ENCODE measurements at regions not wholly inside any gene's neighbourhood (a gene's known extent, or its start where the extent isn't known, plus 50 kb on each side); places are given as distances from the start of the nearest gene placed in this dataset.

DNA sequence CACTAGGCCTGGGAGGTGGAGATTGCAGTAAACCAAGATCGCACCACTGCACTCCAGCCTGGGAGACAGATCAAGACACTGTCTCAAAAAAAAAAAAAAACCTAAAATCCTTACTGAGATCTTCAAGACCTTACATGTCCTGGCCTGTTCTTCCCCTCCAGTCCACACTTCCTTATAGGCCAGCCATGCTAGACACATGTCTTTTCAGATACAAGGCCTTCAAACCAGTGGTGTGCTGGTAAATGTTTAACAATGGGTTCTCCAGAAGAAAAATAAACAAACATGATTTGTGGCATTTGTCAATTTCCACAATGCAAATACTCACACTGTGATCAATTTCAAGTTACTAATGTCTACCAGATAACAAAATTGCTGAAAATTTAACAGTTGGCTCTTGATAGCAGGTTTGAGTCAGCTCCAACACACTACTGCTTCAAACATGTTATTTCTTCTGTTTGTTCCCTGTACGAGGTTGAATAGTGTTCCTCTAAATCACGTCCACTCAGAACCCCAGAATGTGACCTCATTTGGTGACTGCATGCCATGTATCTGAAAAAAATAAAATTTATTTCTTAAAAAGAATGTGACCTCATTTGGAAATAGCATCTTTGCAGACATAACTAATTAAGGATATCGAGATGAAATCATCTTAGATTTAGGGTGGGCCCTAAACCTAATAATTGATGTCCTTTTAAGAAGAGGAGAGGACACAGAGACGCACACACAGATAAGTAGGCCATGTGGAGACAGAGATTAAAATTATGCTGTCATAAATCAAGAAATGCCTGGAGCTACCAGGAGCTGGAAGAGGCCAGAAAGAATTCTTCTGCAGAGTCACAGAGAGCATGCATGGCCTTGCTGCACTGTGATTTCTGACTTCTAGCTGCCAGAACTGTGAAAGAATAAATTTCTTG is 144.4 kb downstream of the ZNF674 start (continued):
- TF ChIP-seq MZF1 (tag by site-specific recombination; IDR thresholded peaks at IDR 0.05; ENCODE audit: borderline replicate concordance) = no peak
- no peak for TF ChIP-seq ZNF292 (tag by site-specific recombination; IDR thresholded peaks at IDR 0.05; ENCODE audit: borderline replicate concordance, low read depth)
- TF ChIP-seq ZFP37 (tag by site-specific recombination; IDR thresholded peaks at IDR 0.05) = no peak
- no peak for TF ChIP-seq ZNF658 (tag by site-specific recombination; IDR thresholded peaks at IDR 0.05)
- no peak for TF ChIP-seq GLIS1 (tag by site-specific recombination; IDR thresholded peaks at IDR 0.05)
- no peak for TF ChIP-seq ZNF623 (tag by site-specific recombination; IDR thresholded peaks at IDR 0.05)
- TF ChIP-seq, protein P1, sequence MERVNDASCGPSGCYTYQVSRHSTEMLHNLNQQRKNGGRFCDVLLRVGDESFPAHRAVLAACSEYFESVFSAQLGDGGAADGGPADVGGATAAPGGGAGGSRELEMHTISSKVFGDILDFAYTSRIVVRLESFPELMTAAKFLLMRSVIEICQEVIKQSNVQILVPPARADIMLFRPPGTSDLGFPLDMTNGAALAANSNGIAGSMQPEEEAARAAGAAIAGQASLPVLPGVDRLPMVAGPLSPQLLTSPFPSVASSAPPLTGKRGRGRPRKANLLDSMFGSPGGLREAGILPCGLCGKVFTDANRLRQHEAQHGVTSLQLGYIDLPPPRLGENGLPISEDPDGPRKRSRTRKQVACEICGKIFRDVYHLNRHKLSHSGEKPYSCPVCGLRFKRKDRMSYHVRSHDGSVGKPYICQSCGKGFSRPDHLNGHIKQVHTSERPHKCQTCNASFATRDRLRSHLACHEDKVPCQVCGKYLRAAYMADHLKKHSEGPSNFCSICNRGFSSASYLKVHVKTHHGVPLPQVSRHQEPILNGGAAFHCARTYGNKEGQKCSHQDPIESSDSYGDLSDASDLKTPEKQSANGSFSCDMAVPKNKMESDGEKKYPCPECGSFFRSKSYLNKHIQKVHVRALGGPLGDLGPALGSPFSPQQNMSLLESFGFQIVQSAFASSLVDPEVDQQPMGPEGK (tag by site-specific recombination; IDR thresholded peaks at IDR 0.05) = no peak
- TF ChIP-seq ZNF148 (tag by site-specific recombination; IDR thresholded peaks at IDR 0.05; ENCODE audit: borderline replicate concordance) = no peak
- TF ChIP-seq SP3 (tag by site-specific recombination; IDR thresholded peaks at IDR 0.05) = no peak
- TF ChIP-seq ZNF24 (tag by site-specific recombination; IDR thresholded peaks at IDR 0.05) = no peak
- TF ChIP-seq TCF7L2 (IDR thresholded peaks at IDR 0.05; ENCODE audit: borderline replicate concordance, low read depth, low read length) = no peak
- no peak for TF ChIP-seq ZSCAN16 (tag by site-specific recombination; IDR thresholded peaks at IDR 0.05)
- TF ChIP-seq ZNF571 (tag by site-specific recombination; IDR thresholded peaks at IDR 0.05) = no peak

DNA sequence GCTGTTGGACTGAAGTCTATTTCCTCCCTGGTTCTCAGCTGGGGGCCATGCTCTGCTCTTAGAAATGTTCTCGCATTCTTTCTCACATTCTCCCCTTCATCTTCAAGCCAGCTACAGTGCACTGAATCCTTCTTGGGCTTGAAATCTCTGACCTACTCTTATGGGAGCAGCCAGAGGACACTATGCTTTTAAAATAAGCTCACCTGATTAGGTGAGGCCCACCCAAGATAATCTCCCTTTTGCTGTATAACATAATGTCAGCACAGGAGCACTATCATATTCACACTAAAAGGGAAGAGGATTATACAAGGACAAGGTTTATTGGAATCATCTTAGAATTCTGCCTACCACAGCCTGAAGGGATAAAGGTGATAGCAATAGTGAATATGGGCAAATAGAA is 146.3 kb downstream of the ZNF674 start:
- TF ChIP-seq ZFP41 (tag by site-specific recombination; IDR thresholded peaks at IDR 0.05; ENCODE audit: borderline replicate concordance) (no peak), ZNF10 (tag by site-specific recombination; IDR thresholded peaks at IDR 0.05) (peak; percentile 96)
- ChIA-PET CTCF (interaction anchor here (1.5 kb wide), 1 partner anchor 10 kb away, joined by 5 read pairs; no protein-coding TSS in a partner anchor), POLR2A (no interaction called here)
- Histone ChIP-seq H3K4me3 (ENCODE audit: low read depth, low read length) (no peak overlapping the region), H3K4me1 (ENCODE audit: control insufficient read depth, insufficient read depth, low read length) (no peaks in the 10 kb centered on the region), H3K27ac (ENCODE audit: extremely low read depth, low read depth, low read length) (no peak overlapping the region), H3K36me3 (ENCODE audit: control insufficient read depth in 2 of 2, insufficient read depth in 1 of 2, low read length in 2 of 2) (no peaks in the 10 kb centered on the region), H3K9me3 (ENCODE audit: control insufficient read depth, insufficient read depth, low read depth, low read length) (no peaks in the 10 kb centered on the region)

DNA sequence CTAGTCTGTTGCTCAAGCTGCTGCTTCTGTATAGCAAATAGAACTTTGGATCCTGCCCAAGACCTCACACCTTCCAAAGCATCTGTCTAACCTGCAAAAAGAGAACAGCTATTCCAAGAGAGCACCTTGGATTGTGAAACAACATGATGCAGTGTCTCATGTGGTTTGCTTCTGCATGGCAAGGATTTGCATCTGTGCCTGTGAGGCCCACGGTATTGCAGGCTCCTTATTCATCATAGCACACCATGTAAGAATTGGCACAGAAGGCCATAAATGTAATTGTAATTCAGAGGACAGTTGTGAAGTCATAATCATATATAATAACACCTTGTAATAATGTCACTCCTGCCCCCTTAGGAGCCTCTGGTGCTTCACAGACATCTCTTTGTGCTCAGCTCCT is 147.1 kb downstream of the ZNF674 start:
- Histone ChIP-seq H3K9me3 (ENCODE audit: control insufficient read depth, insufficient read depth, low read depth, low read length) (no peaks in the 10 kb centered on the region), H3K4me3 (ENCODE audit: low read depth, low read length) (no peak overlapping the region), H3K36me3 (ENCODE audit: control insufficient read depth in 2 of 2, insufficient read depth in 1 of 2, low read length in 2 of 2) (no peaks in the 10 kb centered on the region), H3K27ac (ENCODE audit: extremely low read depth, low read depth, low read length) (no peak overlapping the region), H3K4me1 (ENCODE audit: control insufficient read depth, insufficient read depth, low read length) (no peaks in the 10 kb centered on the region)
- ChIA-PET CTCF (interaction anchor here (1.5 kb wide), 1 partner anchor 11 kb away, joined by 5 read pairs; no protein-coding TSS in a partner anchor), POLR2A (no interaction called here)
- no peak for TF ChIP-seq ZSCAN16 (tag by site-specific recombination; IDR thresholded peaks at IDR 0.05)
- no peak for TF ChIP-seq INSM2 (tag by site-specific recombination; IDR thresholded peaks at IDR 0.05)
- no peak for TF ChIP-seq ZSCAN23 (tag by site-specific recombination; IDR thresholded peaks at IDR 0.05)
- TF ChIP-seq YY2 (tag by site-specific recombination; IDR thresholded peaks at IDR 0.05) = no peak
- no peak for TF ChIP-seq ZBTB6 (tag by site-specific recombination; IDR thresholded peaks at IDR 0.05)
- no peak for TF ChIP-seq ZNF571 (tag by site-specific recombination; IDR thresholded peaks at IDR 0.05)
- no peak for TF ChIP-seq SALL2 (tag by site-specific recombination; IDR thresholded peaks at IDR 0.05; ENCODE audit: borderline replicate concordance)
- TF ChIP-seq, protein P2, sequence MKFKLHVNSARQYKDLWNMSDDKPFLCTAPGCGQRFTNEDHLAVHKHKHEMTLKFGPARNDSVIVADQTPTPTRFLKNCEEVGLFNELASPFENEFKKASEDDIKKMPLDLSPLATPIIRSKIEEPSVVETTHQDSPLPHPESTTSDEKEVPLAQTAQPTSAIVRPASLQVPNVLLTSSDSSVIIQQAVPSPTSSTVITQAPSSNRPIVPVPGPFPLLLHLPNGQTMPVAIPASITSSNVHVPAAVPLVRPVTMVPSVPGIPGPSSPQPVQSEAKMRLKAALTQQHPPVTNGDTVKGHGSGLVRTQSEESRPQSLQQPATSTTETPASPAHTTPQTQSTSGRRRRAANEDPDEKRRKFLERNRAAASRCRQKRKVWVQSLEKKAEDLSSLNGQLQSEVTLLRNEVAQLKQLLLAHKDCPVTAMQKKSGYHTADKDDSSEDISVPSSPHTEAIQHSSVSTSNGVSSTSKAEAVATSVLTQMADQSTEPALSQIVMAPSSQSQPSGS (tag by site-specific recombination; IDR thresholded peaks at IDR 0.05; ENCODE audit: low read depth) = no peak
- TF ChIP-seq SP2 (tag by site-specific recombination; IDR thresholded peaks at IDR 0.05) = no peak
- TF ChIP-seq ZNF549 (tag by site-specific recombination; IDR thresholded peaks at IDR 0.05) = no peak
- TF ChIP-seq ZNF521 (tag by site-specific recombination; IDR thresholded peaks at IDR 0.05) = no peak
- TF ChIP-seq TCF7L2 (IDR thresholded peaks at IDR 0.05; ENCODE audit: borderline replicate concordance, low read depth, low read length) = no peak

Measured in HEK293 (cell line).